GM12878 (cell line): ENCODE measurements at regions not wholly inside any gene's neighbourhood (a gene's known extent, or its start where the extent isn't known, plus 50 kb on each side); places are given as distances from the start of the nearest gene placed in this dataset.

Experiments
- ATAC-seq: fragments of 200-7000 bp; cut with Tn5 transposase; 3 replicates; pipeline ENCODE4 v1.9.1; 2020; ENCODE audit warnings: mild to moderate bottlenecking, moderate library complexity
- BruUV-seq: library from RNA; stranded (reverse); fragments of 400-500 nt; replicated peaks from 2 replicates; lab custom pipeline; 2021; lab: Mats Ljungman, UMichigan
- CTCF ChIA-PET: fragments of 300-600 bp; sonication (Branson Sonifier 250); formaldehyde crosslinking; extraction: SDS; loops from one replicate; lab custom pipeline; 2021; ENCODE audit warnings: inconsistent platforms; lab: Yijun Ruan, JAX
- POLR2A ChIA-PET: fragments of 350-600 bp; formaldehyde crosslinking; extraction: SDS; loops from one replicate; lab custom pipeline; 2021; ENCODE audit warnings: inconsistent platforms; lab: Charles Lee
- RAD21 ChIA-PET: fragments of 300-600 bp; sonication (Branson Sonifier 250); formaldehyde crosslinking; loops from one replicate; lab custom pipeline; 2023; ENCODE audit warnings: antibody characterized with exemption; ENCODE audit not compliant: unreplicated experiment; lab: Charles Lee
- SMC1A ChIA-PET: fragments of 300-600 bp; sonication (Branson Sonifier 250); formaldehyde crosslinking; loops from one replicate; lab custom pipeline; 2023; ENCODE audit not compliant: unreplicated experiment, uncharacterized antibody; lab: Charles Lee
- DNase-seq: peaks from one replicate; pipeline ENCODE4 v3.0.0-alpha.2; 2011; ENCODE audit warnings: low read depth, low spot score
- FAIRE-seq: peaks from 3 replicates; lab custom pipeline; 2011; peaks lifted over from hg19 to GRCh38; lab: Jason Lieb, UNC
- H2AFZ ChIP-seq: 2 replicates; pipeline ENCODE4 v1.6.0; 2011; ENCODE audit warnings: low read depth, low read length, control low read depth; ENCODE audit not compliant: control insufficient read depth
- H3K27ac ChIP-seq: 2 replicates; pipeline ENCODE4 v1.5.1; 2011; ENCODE audit warnings: control low read depth; ENCODE audit not compliant: control insufficient read depth, insufficient read depth
- H3K27me3 ChIP-seq, 2 experiments: replicated peaks in 1 of 2; 2 replicates each; pipeline versions ENCODE4 v1.6.0 to v1.6.1; 2011; ENCODE audit warnings: low read length in 1 of 2; ENCODE audit not compliant: control insufficient read depth in 2 of 2, insufficient read depth in 2 of 2
- H3K36me3 ChIP-seq, 2 experiments: 2 replicates each; pipeline ENCODE4 v1.5.1; 2011; ENCODE audit warnings: low read length in 1 of 2; ENCODE audit not compliant: control insufficient read depth in 2 of 2, insufficient read depth in 2 of 2
- H3K4me1 ChIP-seq: 2 replicates; pipeline ENCODE4 v1.6.1; 2011; ENCODE audit warnings: mild to moderate bottlenecking, low read length, moderate library complexity, mixed read lengths; ENCODE audit not compliant: control insufficient read depth, insufficient read depth
- H3K4me2 ChIP-seq: 2 replicates; pipeline ENCODE4 v1.6.0; 2011; ENCODE audit warnings: control low read depth; ENCODE audit not compliant: control insufficient read depth, insufficient read depth
- H3K4me3 ChIP-seq: fragments of 200-600 bp; sonication (generic); 2 replicates; pipeline ENCODE4 v1.5.1; 2016
- H3K79me2 ChIP-seq: 2 replicates; pipeline ENCODE4 v1.6.0; 2011; ENCODE audit warnings: low read length; ENCODE audit not compliant: control insufficient read depth, insufficient read depth
- H3K9ac ChIP-seq: 2 replicates; pipeline ENCODE4 v1.8.0; 2011; ENCODE audit warnings: low read length, control low read depth, mixed read lengths; ENCODE audit not compliant: control insufficient read depth, insufficient read depth
- H3K9me3 ChIP-seq: replicated peaks from 3 replicates; pipeline ENCODE4 v1.5.1; 2011; ENCODE audit warnings: mild to moderate bottlenecking, low read length; ENCODE audit not compliant: control insufficient read depth, insufficient read depth
- H4K20me1 ChIP-seq: 2 replicates; pipeline ENCODE4 v1.6.0; 2011; ENCODE audit not compliant: control insufficient read depth, insufficient read depth
- ASH2L ChIP-seq: fragments of 300-600, 200-600 bp; sonication (generic); IDR thresholded peaks from 2 replicates; pipeline ENCODE4 v1.6.1; 2017; ENCODE audit warnings: low read depth, mild to moderate bottlenecking, borderline replicate concordance
- IRF5 ChIP-seq: fragments of 450-650 bp; IDR thresholded peaks from 2 replicates; pipeline ENCODE4 v1.6.1; 2017; ENCODE audit warnings: borderline replicate concordance
- MAX ChIP-seq: IDR thresholded peaks from 2 replicates; pipeline ENCODE4 v1.6.1; 2012; ENCODE audit warnings: low read depth, low read length, improper control_type of control experiment
- MYC ChIP-seq: IDR thresholded peaks from 2 replicates; pipeline ENCODE4 v1.6.1; 2011; ENCODE audit warnings: mild to moderate bottlenecking, low read length, moderate library complexity, inconsistent platforms; ENCODE audit not compliant: insufficient read depth, insufficient replicate concordance, insufficient read length, severe bottlenecking
- NFIC ChIP-seq: IDR thresholded peaks from 2 replicates; pipeline ENCODE4 v1.6.1; 2012; ENCODE audit warnings: low read depth, mild to moderate bottlenecking, inconsistent platforms, low read length, moderate library complexity
- NFYA ChIP-seq: IDR thresholded peaks from 2 replicates; pipeline ENCODE4 v1.6.1; 2011; ENCODE audit warnings: low read depth, mild to moderate bottlenecking, low read length, improper control_type of control experiment, borderline replicate concordance
- PKNOX1 ChIP-seq: fragments of 450-650 bp; IDR thresholded peaks from 2 replicates; pipeline ENCODE4 v1.6.1; 2016; ENCODE audit warnings: mild to moderate bottlenecking
- PML ChIP-seq: IDR thresholded peaks from 2 replicates; pipeline ENCODE4 v1.6.1; 2012; ENCODE audit warnings: low read length, inconsistent platforms
- SREBF2 ChIP-seq: IDR thresholded peaks from 2 replicates; pipeline ENCODE4 v1.6.1; 2012; ENCODE audit warnings: mild to moderate bottlenecking, low read length
- WGBS: methylation state at CpG from one replicate; pipeline ENCODE4 v1.1.6; 2016; ENCODE audit warnings: low lambda C conversion rate; ENCODE audit not compliant: insufficient replicate concordance, insufficient coverage; ENCODE audit errors: missing lambda C conversion rate; 5-methylcytosine and 5-hydroxymethylcytosine counted together
- in situ Hi-C: fragments of 300-500 bp; cut with MboI; formaldehyde crosslinking; loops from 9 replicates; pipeline ENCODE4 v1.14.3; 2018; ENCODE audit warnings: mixed read lengths
- intact Hi-C: fragments of 100-400 bp; cut with micrococcal nuclease; formaldehyde crosslinking; loops from one replicate; pipeline ENCODE4 v1.14.2; 2022; ENCODE audit not compliant: unreplicated experiment
- TF ChIP-seq, protein P1 (sequence below): IDR thresholded peaks from 2 replicates; pipeline ENCODE4 v1.6.1; 2012; ENCODE audit warnings: low read depth, low read length, improper control_type of control experiment

- FAIRE-seq: no peak
- intact Hi-C loops: no loop called here
- ChIA-PET POLR2A (no interaction called here), RAD21 (no interaction called here), SMC1A (no interaction called here), CTCF (no interaction called here)
- TF ChIP-seq MYC (no peak), MAX (no peak), IRF5 (no peak), ASH2L (no peak), PML (no peak), PKNOX1 (no peak), NFYA (no peak), NFIC (no peak), SREBF2 (no peak)
- TF ChIP-seq, protein P1, sequence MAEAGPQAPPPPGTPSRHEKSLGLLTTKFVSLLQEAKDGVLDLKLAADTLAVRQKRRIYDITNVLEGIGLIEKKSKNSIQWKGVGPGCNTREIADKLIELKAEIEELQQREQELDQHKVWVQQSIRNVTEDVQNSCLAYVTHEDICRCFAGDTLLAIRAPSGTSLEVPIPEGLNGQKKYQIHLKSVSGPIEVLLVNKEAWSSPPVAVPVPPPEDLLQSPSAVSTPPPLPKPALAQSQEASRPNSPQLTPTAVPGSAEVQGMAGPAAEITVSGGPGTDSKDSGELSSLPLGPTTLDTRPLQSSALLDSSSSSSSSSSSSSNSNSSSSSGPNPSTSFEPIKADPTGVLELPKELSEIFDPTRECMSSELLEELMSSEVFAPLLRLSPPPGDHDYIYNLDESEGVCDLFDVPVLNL: no peak
- in situ Hi-C loops: no loop called here
- Histone ChIP-seq H3K4me2 (no peak overlapping the region), H3K4me1 (no peaks in the 10 kb centered on the region), H2AFZ (no peak overlapping the region), H4K20me1 (no peaks in the 10 kb centered on the region), H3K9ac (no peak overlapping the region), H3K27me3 (no peaks in the 10 kb centered on the region), H3K4me3 (no peak overlapping the region), H3K9me3 (no peaks in the 10 kb centered on the region), H3K36me3 (no peaks in the 10 kb centered on the region), H3K27ac (no peak overlapping the region), H3K79me2 (no peaks in the 10 kb centered on the region)
- BruUV-seq: no TSS peak
- 0% methylated on average over 2 of the region's 2 CpGs for WGBS
- DNase-seq: no peak
- ATAC-seq: no peak
Measured at GRCh38 chr4:33493231-33493630, 2751.1 kb downstream of the ARAP2 start.
